ENCODE measurements at regions not wholly inside any gene's neighbourhood (a gene's known extent, or its start where the extent isn't known, plus 50 kb on each side); places are given as distances from the start of the nearest gene placed in this dataset.
"Not testable (repeated sequence)": the region's sequence is repeated elsewhere in the genome, so short reads cannot be mapped to it uniquely, and the experiment has no call there.

DNA sequence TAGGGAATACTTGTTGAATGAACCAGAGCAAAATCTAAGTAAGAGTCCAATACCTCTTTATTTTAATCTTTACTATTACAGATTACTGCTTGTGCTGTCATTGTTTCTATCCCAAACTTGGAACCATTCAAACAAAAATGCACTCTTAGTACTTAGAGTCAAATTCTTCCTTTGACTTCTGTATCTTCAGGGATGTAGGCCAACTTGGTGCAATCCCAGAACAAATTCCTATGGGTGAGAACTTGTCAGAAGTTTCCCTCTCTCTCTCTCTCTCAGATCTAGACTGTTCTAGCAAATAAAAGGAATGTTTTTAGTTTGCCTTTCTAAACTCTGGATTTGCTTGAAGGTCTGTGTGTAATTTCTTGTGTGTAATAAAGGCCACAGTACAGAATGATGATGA, 329.0 kb upstream of the TMTC4 start:
- no peak for DNase-seq

DNA sequence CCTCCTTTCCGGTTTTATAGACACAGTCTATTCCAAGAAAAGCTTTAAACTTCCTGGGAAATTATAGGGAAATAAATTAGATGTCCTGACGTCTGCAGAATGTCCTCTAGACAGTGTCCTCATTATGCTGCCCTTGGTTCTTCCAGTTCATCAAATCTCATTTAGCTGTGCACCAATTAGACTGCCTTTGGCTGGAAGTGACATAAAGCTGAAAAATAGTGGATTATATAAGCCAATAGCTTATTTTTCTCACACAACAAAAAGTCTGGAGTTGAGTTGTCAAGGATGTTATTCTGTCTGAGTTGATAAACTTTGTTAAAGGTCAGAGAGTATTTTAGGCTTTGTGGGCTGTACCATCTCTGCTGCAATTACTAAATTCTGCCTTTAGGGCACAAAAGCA, 314.8 kb upstream of the TMTC4 start:
- DNase-seq = no peak

DNA sequence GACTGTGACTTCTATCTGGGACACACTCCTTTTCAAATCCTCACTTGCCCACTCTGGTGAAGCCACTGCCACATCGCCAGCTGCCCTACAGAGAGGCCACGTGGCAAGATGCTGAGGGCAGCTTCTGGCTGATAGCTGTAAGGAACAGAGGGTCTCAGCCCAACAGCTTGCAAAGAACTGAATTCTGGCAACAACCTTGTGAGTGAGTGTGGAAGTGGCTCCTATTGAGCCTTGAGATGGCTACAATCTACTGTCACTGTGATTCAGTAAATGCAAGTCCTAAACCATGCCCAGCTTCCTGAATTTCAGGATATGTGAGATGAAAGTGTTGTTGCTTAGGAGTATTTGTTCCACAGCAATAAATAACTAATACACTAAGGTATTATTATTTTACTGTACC, 314.3 kb upstream of the TMTC4 start:
- DNase-seq = no peak

DNA sequence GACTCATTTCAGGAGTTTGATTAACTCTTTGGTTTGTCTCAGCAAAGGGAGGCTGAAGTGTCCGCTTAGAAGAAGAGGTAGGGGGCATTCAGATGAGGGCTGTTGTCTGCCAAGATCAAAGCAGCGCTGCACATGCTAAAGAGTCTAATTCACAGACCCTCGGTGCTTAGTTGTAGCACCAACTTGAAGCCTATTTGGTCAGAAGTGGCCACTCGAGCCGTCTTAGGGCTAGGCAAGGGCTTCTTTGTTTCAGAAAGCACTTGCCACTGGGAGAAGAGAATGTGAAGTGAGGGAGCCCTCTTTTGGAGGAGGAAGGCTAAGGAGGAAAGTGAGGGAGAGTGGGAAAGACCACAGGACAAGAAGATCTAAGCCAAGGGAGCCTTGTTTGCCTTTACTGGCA, 313.4 kb upstream of the TMTC4 start:
- no peak for DNase-seq

- no peak for DNase-seq
Measured at GRCh38 chr13:100986571-100986970, 312.0 kb upstream of the TMTC4 start.

DNA sequence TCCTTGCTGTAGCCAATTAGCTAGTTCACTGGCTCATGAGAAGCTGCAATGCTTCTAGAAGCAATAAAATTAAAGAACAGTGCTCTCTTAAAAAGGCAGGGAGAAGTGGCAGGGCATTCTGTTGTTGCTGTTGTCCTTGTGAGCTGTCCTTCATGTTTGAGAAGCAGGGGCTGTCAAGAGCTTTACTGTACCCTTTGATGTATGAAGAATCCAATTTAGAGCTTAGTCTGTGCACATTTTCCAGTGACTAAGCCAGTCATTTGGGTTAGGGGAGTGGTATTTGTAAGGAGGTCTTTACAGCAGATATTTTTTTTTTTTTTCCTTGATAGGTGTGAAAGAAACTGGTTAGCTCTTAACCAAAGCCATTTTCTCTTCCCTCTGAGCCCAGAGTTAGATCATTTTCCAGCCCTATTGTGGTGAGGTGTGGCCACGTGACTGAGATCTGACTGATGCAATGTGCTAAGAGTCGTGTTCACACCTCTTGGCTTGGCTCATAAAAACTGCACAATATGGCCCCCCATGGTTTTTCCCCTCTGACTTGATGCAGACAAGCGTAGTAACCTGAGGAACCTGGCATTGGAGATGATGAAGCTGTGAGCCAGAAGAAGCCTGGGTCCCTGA, 309.6 kb upstream of the TMTC4 start:
- no peak for DNase-seq

DNA sequence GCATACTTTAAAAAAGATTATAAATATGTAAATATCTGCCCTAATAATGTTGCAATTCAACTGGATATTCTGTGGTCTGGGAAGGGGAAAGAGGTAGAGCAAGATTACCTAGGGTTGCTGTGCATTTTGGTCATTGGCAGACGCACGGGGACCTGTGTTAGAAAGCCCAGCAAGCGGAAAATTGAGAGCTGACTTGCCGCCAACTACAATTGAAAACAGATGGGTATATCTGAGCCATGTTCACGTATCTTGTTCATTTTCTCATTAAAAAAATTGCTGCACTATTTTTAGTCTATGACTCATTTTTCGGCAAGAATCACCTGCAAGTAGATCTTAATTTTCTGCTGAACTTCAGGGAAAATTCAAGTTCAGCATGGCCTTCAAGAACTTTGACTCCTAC, 308.5 kb upstream of the TMTC4 start:
- DNase-seq = no peak

DNA sequence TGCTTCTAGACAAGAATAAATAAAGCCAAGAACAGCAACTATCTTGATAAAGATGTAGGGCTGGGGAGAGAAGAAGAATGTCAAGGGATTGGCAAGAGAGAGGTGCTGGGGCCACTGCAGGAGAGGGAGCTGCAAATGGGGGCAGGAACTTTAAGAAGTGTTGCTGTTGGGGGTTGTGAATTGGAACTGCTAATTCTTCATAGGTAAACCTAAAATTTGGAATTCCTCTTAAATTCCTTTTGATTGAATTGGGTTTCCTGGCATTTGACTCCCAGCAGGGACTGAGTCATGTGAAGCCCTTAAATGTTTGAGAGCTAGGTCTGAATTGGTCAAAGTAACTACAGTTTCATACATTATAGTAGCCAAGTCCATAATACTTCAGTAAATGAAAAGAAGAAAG, 305.6 kb upstream of the TMTC4 start:
- no peak for DNase-seq

- DNase-seq = no peak
Measured at GRCh38 chr13:100977841-100978240, 303.2 kb upstream of the TMTC4 start.

DNA sequence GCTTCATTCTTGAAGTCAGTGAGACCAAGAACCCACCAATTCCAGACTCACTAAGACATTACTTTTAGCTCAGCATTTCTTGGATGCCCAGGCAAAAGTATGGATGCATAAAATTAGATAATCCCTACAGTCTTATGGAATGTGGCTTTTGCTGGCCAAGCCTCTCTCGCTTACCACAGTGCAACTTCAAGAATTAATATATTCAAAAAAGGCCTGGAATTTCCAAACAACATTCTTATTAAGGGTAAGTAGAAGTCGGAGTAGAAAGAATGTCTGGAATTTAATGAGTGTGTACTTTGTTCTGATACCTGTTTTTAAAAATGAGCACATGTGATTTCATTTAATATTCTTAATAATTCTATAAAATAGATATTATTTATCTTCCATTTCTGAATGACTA, 302.4 kb upstream of the TMTC4 start:
- no peak for DNase-seq

GRCh38 chr13:100975666-100976065, 301.1 kb upstream of the TMTC4 start:
- DNase-seq = not testable (repeated sequence)

- DNase-seq = no peak
Measured at GRCh38 chr13:100962585-100962984, 288.0 kb upstream of the TMTC4 start.

GRCh38 chr13:100961186-100961585, 286.6 kb upstream of the TMTC4 start:
- no peak for DNase-seq

DNA sequence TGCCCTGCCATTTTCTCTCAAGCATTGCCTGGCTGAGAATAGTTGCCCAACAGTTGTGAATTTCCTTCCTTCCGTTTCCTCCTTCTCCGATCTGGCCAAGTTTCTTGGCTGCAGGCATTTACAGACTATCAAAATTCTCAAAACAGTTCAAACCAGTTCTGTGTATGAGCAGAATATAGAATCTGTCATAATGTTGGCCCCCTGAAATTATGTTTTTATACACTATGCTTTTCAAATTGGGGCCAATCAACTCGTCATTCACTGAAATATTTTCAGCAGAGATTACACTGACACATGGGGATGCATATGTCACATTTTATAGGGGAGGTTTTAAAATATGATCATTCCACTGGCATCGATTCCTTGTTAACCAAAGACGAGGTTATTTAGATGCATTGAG, 284.2 kb upstream of the TMTC4 start:
- no peak for DNase-seq

DNA sequence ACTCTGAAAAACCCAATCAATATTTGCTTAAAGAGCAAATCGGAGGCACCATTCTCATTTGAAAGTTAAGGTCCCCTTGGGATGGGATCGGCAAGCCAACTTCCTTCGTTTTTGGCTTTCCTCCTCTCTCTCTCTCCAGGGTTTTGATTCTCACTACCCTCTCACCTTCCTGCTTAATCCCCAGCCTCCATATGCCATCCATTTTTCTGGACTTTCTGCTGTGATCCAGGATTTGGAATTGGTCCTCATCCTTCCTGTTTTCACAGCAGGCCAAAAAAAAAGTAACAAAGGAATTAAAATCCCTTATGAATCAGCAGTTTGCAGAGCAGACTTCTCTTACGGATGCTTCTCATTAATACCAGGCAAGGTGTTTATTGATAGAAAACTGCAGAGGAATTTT, 283.1 kb upstream of the TMTC4 start:
- DNase-seq = no peak

GRCh38 chr13:100954430-100955305, 280.1 kb upstream of the TMTC4 start:
- peak; percentile 56 for DNase-seq

DNA sequence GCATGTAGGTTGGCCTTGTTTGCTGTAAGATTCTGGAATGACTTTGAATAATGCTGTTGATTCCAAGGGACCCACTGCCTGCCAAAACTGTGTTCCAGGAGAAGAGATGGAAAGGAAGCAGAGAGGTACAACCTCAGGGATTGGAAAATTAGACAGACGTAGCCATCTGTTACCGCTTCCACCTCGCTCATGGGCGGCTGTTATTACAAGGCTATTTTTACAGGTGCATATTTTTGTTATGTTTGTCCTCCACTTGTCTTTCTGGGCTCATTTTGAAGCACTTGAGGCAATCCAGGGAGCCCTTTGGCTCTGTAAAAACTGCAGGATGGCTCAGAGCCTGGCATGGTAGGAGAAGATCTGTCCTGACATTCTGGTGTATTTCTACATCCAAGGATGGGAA, 276.4 kb upstream of the TMTC4 start:
- no peak for DNase-seq

DNA sequence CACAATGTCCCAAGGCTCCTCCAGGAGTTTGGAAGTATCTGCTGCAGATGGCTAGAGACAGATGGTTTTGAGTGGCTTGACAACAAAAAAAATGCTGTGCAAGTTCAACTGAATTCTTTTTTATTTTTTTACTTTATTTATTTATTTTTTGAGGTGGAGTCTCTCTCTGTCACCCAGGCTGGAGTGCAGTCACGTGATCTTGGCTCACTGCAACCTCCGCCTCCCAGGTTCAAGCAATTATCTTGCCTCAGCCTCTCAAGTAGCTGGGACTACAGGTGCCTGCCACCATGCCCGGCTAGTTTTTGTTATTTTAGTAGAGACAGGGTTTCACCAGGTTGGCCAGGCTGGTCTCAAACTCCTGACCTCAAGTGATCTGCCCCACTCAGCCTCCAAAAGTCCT, 274.3 kb upstream of the TMTC4 start:
- not testable (repeated sequence) for DNase-seq

- DNase-seq = no peak
Measured at GRCh38 chr13:100946588-100946987, 272.0 kb upstream of the TMTC4 start.

DNA sequence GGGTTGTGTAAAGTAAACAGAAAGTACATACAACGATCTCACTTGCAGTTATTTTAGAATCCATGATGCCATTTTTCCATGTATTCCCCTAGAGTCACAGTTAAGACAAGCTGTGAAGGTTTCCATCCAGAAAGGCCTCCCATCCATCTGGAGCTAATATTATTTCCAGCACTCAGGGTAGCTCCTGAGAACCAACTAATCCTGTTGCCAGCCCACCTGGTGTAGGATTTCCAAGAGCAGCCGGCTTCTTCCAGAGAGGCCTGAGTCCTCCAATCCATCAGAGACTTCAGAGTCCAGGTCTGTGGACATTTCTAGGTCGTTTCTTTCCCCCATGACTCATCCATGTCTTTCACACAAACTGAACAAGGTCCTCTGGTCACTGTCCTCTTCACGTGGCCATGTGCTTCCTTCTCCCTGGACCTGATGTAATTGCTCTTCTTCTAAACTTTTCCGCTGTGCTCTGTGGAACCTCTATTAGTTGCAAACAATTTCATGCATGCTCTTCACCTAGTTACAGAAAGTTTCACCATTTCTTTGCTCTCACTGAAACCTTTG, 270.3 kb upstream of the TMTC4 start:
- no peak for DNase-seq

DNA sequence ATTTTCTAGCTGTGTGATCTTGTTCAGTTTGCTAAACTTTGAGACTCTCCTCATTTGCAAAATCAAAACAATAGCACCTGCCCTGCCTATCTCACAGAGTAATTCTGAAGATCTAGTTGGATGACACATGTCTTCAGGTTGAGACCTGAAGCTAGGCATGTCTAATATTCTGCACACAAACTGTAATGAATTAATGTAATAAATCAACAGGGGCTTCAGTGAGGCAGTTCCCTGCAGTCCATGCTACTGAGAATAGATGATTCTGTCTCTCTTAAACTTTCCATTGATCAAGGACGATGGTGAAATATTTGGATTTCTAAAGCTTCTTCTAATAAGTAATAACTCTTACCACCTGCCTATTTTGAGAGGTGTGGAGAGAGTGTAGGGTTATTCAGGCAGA, 268.1 kb upstream of the TMTC4 start:
- DNase-seq = no peak

DNA sequence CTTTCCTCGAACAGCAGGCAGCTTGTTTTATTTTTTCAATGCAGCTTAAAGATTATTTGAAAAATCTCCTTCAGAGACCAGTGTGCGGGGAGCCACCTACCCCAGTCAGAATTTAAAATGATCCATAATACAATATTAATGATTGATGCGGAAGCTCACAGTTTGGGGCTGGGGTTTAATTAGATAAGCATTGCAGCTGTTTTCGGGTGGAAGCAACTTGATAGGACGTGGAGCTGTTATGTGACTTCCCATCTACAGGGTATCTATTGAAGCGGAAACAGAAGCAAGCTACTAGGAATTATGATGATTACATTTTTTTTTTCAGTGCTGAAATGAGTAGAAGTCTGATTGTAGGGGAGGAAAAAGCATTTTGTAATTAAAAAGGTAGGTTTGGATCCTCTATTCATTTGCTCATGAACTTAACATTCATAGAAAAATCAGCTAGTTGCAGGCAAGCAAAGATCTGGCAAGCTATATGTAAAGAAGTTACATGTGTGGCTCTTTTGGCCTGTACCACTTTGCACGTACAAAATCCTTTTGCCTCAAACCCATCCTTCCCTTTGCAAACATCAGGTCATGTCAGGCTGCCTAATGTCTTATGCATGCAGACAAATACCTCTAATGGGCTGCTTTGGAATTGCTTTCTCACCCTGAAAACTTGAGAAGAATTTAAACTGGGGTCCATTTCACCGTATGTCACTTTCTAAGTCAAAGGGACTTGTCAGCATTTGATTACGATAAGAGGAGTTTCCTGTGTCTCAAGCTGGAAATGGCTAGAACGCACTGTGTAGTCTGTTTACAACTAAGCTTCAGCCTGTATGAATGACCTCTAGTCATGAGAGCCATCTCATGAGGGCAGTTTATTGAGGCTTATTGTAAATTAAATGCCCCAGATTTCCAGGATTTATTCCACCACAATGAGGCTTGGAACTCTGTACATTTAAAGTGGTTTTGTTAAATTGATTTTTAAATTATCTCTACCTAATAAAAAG, 267.1 kb upstream of the TMTC4 start:
- DNase-seq = no peak

GRCh38 chr13:100940658-100941057, 266.1 kb upstream of the TMTC4 start:
- DNase-seq = no peak

Measured in NCI-H1105 treated with DMSO at 0.1 percent for 48 hours (cell line).